ENCODE measurements at regions not wholly inside any gene's neighbourhood (a gene's known extent, or its start where the extent isn't known, plus 50 kb on each side); places are given as distances from the start of the nearest gene placed in this dataset.

DNA sequence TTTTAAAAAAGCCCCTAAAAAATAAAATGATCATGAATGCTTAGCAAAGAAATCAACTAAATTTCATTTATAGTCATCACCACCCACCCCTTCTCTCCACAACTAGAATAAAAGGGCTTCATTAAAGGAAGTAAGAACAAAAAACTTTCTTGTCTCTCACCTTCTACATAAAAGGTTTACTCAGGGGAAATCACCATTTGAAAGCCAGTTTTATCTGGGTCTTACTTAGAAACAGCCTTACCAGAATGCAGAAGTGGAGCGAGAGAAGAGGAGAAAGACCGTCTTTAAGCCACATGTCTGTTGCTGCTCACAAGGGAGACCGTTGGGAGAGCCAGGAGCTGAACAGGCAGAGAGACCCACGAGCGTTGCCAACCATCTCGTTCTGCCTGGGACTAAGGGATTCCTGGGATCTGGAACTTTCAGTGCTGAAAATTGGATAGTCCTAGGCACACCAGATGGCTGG lies 350.1 kb upstream of the PROK2 start:
- intact Hi-C loops (cut with DNase I), result no loop called here
- no peak for DNase-seq
- no peak for ATAC-seq

- intact Hi-C loops (cut with DNase I), result no loop called here
- DNase-seq, result no peak
- ATAC-seq, result no peak
These were observed 348.5 kb upstream of the PROK2 start for GRCh38 chr3:72133329-72134011.

DNA sequence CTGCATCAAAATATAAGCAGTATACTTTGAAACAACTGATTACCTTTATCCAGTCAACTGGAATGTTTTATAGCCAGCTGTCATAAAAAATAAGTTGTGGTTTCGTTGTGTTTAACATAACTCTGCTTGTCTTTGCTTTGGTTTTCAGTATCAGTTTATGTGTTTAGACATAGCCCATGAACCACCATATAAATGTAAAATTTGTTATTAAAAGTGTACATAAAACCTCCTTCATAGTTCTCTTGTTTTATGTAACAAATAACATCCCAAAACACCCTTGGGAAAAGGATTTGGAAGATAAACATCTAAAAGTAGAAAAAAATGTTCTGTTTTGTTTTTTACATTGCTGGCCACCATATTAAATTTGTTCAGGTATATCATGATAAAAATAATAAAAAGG lies 347.0 kb upstream of the PROK2 start:
- ATAC-seq, result no peak
- intact Hi-C loops (cut with DNase I), result no loop called here
- DNase-seq, result no peak

- ATAC-seq, result no peak
- no peak for DNase-seq
- intact Hi-C loops (cut with DNase I), result no loop called here
These were observed 345.6 kb upstream of the PROK2 start for GRCh38 chr3:72130565-72130964.

DNA sequence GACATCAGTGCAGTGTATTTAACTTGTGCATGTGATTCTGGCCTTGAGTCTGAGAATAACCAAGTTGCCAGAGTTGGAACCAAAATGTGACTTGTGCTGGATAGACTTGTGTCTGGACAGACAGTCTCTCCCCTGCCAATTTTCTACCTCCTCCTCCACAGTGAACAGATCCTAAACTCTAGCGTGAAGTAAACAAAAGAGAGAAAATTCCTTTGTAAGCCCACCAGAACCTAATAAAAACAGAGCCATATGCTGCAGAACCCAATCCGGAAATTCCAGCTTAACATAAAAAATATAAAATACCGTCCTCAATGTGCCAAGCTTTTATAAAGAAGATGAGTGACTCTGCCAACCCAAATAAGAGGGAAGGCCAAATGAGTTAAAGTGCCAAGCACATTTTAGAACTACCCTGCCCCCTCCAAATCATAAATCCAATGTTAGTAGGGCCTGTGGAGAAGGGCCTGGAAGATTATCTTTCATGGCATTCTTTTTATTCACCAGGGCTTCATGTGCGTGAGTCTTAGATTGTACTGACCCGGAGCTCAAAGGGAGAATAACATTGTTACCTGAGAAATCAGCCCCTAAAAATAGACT lies 344.6 kb upstream of the PROK2 start:
- ATAC-seq (peak; percentile 31 to 49), DNase-seq (no peak)
- intact Hi-C loops (cut with DNase I), result no loop called here

GRCh38 chr3:72128921-72129320 lies 344.0 kb upstream of the PROK2 start:
- intact Hi-C loops (cut with DNase I), result no loop called here
- ATAC-seq (no peak), DNase-seq (no peak)

DNA sequence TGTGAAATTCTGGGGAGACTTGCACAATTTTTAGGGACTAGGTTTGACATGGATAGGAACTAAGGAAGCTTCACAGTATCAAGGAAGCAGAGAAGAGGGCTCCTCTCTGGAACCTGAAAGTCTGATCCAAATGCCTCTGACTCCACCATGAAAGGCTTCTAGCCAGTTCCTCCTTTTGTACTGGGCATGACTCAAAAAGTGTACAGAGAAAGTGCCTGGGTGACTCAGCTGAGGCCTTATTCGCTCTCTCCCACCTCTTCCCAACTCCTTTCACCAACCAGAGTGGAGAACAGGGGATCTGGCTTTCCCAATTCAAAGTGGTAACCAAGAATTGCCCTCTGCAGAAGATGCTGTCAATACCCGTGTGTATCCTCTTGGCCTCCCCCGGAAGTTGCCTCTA lies 342.9 kb upstream of the PROK2 start:
- intact Hi-C loops (cut with DNase I), result no loop called here
- DNase-seq (no peak), ATAC-seq (peak in 1 of 2 donors; percentile 31)

DNA sequence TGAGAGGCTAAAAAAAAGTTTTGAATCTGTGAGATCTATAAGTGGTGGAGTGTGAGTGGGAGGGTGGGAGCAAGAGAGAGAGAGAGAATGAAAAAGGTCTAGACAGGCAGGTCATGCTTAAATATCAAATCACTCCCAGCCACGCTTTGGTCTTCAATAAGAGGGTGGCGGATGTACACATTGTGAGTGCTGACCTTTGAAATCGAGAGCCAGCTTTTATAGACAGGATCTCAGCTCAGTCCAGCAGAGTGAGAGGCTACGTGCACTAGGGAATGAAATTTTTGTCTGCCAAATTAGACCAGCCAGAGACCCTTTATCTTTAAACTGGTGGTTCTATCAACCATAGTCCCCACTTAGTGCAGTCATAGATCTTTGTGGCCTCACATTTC lies 342.3 kb upstream of the PROK2 start:
- intact Hi-C loops (cut with DNase I), result no loop called here
- no peak for DNase-seq

GRCh38 chr3:72126441-72127223 lies 341.7 kb upstream of the PROK2 start:
- DNase-seq (no peak), ATAC-seq (no peak)
- intact Hi-C loops (cut with DNase I), result no loop called here

More for the DNA sequence above, 342.3 kb upstream of the PROK2 start:
- no peak for ATAC-seq

- peak; percentile 88 to 91 for ATAC-seq
- intact Hi-C loops (cut with DNase I), result no loop called here
- peak; percentile 81 for DNase-seq
These were observed 339.0 kb upstream of the PROK2 start for GRCh38 chr3:72123908-72124441.

DNA sequence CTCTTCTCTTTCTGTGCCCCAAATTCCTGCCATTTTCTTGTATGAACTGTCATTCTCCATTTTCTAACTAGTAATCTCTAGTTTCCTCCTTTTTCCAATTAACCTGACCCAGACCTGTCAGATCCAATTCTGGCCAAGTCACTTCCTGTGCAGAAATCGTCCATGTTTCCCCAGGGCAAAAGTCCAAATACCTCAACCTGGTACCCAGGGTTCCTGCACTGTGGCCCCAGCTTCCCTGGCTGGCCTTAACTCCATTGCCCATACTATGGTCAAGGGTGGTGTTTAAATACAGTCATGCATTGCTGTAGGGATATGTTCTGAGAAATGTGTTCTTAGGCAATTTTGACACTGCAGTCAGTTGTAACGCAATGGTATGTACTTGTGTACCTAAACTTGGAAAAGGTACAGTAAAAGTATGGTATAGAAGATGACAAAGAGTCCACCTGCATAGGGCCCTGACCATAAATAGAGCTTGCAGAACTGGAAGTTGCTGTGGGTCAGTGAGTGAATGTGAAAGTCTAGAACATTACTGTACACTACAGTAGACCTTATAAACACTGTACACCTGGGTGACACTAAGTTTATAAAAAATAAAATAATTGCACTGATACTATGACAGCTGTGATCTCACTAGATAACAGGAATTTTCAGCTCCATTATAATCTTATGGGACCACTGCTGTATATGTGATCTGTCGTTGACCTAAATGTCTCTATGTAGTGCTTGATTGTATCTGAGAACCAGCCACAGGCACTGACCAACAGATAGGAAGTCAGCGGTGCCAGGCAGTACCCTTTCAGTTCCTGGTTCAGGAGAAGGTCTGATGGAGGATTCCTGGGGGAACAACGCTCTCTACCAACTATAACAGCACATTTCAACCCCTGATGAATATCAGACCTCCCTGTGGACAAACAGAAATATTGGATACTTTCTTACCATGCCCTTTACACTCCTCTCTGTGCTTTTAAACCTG lies 336.1 kb upstream of the PROK2 start:
- no peak for ATAC-seq
- no peak for DNase-seq
- intact Hi-C loops (cut with DNase I), result no loop called here

GRCh38 chr3:72120039-72120438 lies 335.1 kb upstream of the PROK2 start:
- intact Hi-C loops (cut with DNase I), result no loop called here
- ATAC-seq (no peak), DNase-seq (no peak)

- ATAC-seq (no peak), DNase-seq (no peak)
- intact Hi-C loops (cut with DNase I), result no loop called here
These were observed 333.7 kb upstream of the PROK2 start for GRCh38 chr3:72118628-72119027.

DNA sequence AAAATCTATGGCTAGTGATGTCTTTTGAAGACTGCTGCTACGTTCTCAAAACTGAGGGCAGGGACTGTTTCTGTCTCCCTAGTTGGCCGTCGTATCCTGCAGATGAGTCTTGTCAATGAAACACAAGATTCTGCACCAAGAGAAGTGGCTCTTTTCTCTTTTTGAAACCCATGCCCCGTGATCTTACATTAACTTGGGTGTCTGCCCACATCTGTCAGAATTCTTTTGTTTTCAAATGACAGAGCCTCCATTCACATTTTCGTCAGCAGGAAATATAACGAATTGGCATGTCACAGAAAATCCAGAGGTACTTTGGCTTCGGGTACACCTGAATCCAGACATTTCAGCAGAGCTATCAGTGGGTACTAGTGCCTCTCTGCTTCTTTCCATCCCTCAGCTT lies 331.3 kb upstream of the PROK2 start:
- ATAC-seq, result no peak
- DNase-seq, result no peak
- intact Hi-C loops (cut with DNase I), result no loop called here

DNA sequence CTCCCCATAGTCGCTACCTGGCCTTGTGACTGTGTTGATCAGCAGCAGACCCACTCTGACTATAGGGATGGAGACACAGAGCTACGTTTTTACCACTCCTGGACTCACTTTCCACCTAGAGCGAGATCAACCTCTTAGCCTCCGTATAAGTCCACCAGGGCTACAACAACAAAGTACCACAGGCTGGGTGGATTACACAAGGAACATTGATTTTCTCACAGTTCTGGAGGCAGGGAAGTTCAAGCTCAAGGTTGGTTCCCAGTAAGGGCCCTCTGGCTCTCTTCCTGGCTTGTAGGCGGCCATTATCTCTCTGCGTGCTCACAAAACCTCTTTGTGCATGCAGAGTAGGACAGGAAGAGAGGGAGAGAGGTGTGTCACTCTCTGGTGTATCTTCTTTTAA lies 330.4 kb upstream of the PROK2 start:
- no peak for DNase-seq
- intact Hi-C loops (cut with DNase I), result no loop called here
- no peak for ATAC-seq

- peak in 1 of 2 donors; percentile 73 for ATAC-seq
- DNase-seq, result no peak
- intact Hi-C loops (cut with DNase I), result no loop called here
These were observed 329.8 kb upstream of the PROK2 start for GRCh38 chr3:72114773-72115172.

- DNase-seq, result no peak
- intact Hi-C loops (cut with DNase I), result no loop called here
- ATAC-seq, result no peak
These were observed 329.0 kb upstream of the PROK2 start for GRCh38 chr3:72113964-72114363.

GRCh38 chr3:72113564-72113963 lies 328.6 kb upstream of the PROK2 start:
- DNase-seq (no peak), ATAC-seq (no peak)
- intact Hi-C loops (cut with DNase I), result no loop called here

DNA sequence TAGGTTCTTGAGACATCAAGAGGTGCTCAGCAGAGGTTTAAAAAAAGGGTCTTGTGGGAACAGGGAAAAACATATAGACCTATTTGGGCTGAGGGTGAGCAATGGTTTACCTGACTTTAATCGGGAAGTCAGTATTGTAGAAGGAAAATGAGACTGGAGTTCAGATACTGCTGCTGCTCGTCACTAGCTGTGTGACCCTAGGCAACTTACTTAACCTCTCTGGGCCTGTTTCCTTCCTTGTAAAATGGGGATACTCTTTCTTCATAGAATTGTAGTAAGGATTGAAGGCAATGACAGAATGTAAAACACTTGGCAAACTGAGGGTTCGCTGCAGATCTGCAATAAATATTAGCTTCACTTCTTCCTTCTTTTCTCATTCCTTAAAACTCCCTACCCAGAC lies 327.5 kb upstream of the PROK2 start:
- DNase-seq (no peak), ATAC-seq (no peak)
- intact Hi-C loops (cut with DNase I), result no loop called here

Data from left cardiac atrium (tissue), 4 donors.